Epithelial cell of esophagus (primary cell): ENCODE measurements at regions not wholly inside any gene's neighbourhood (a gene's known extent, or its start where the extent isn't known, plus 50 kb on each side); places are given as distances from the start of the nearest gene placed in this dataset.

Experiments
- DNase-seq: peaks from one replicate; pipeline ENCODE4 v3.0.0; 2010; ENCODE audit warnings: low read depth
- H3K4me3 ChIP-seq: 2 replicates; pipeline ENCODE4 v1.5.1; 2011; ENCODE audit warnings: mild to moderate bottlenecking, low read length, control low read depth
- CTCF ChIP-seq: IDR thresholded peaks from 2 replicates; pipeline ENCODE4 v1.5.1; 2011; ENCODE audit warnings: low read depth, mild to moderate bottlenecking, low read length, control low read depth, inconsistent platforms; ENCODE audit not compliant: insufficient read depth; ENCODE audit errors: missing control alignments

DNA sequence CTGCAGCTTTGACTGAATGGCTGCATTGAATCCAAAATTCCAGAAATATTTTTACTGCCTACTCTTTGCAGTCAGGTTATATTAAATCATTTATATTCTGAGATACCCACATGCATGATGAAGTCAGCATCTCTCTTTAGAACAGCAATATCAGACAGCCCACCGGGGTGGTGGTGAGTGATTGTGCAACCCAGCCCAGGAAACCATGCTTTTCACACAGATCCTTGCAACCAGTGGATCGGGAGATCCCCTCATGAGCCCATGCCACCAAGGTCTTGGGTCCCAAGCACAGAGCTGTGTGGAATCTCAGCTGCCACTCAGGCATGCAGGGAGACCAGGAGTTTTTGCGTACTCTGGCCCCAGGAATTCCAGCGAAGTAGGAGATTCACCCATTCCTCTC, 226.5 kb downstream of the DTWD2 start:
- no peak for DNase-seq
- H3K4me3 ChIP-seq, result no peak overlapping the region
- no peak for TF ChIP-seq CTCF

DNA sequence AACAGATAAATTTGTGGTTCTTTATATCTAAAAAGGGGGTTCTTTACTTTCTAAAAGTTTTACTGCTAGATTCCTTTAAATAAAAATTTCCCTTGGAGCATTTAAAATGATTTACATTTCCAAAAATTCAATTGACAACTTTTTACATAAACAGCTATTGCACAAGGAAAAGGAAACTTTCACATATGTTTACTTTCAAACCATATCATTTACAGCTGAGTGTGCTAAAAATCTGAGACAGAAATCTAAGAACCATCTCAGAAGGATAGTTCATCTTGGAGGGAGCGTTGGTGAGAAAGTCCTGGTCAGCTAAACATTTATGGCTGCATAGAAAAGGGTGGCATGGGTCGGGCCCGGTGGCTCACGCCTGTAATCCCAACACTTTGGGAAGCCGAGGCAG, 235.4 kb downstream of the DTWD2 start:
- TF ChIP-seq CTCF, result no peak
- no peak overlapping the region for H3K4me3 ChIP-seq

GRCh38 chr5:118736396-118736795, 252.0 kb downstream of the DTWD2 start:
- no peak for DNase-seq
- no peak for TF ChIP-seq CTCF
- H3K4me3 ChIP-seq, result no peak overlapping the region

More for the DNA sequence above, 235.4 kb downstream of the DTWD2 start:
- DNase-seq, result no peak

DNA sequence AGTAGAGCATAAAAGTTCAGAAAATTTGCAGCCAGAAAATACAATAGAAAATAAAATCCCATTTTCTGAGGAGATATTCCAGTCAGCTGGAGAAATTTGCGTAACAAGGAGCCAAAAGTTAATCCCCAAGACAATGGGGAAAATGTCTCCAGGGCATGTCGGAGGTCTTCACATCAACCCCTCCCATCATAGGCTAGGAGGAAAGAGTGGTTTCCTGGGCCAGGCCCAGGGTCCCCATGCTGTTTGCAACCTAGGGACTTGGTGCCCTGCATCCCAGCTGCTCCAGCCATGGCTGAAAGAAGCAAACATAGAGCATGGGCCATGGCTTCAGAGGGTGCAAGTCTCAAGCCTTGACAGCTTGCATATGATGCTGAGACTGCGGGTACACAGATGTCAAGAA, 255.0 kb downstream of the DTWD2 start:
- H3K4me3 ChIP-seq, result no peak overlapping the region
- no peak for TF ChIP-seq CTCF
- no peak for DNase-seq

DNA sequence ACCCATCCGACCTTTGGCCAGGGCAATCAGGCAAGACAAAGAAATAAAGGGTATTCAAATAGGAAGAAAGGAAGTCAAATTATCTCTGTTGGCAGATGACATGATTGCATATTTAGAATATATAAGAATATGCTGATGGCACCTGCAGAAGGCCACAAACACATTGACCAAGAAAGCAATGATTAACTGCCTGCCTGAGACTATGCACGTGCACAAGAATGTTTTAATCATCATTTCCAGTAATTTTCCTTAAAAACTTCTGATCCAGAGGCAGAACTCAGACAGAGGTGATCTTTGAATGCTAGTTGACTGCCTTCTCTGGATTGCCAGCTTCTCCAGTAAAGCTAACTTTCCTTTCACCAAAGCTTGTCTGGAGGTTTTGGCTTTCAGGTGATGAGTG, 260.2 kb downstream of the DTWD2 start:
- no peak overlapping the region for H3K4me3 ChIP-seq
- no peak for TF ChIP-seq CTCF
- DNase-seq, result no peak

DNA sequence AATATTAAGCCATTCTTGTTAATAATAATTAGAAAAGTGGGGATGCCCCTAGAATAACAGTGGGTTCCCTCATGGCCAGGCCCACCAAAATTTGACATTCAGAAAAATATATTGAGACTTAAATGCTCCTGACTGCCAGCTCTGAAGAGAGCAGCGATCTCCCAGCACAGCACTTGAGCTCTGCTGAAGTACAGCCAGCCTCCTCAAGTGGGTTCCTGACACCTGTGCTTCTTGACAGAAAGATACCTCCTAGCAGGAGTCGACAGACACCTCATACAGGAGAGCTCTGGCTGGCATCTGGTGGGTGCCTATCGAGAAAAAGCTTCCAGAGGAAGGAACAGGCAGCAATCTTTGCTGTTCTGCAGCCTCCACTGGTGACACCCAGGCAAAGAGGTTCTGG, 261.5 kb downstream of the DTWD2 start:
- no peak overlapping the region for H3K4me3 ChIP-seq

More for the DNA sequence above, 261.5 kb downstream of the DTWD2 start:
- no peak for TF ChIP-seq CTCF
- no peak for DNase-seq
